ENCODE measurements at regions not wholly inside any gene's neighbourhood (a gene's known extent, or its start where the extent isn't known, plus 50 kb on each side); places are given as distances from the start of the nearest gene placed in this dataset.

GRCh38 chr11:129286813-129287212 lies 88.8 kb upstream of the BARX2 start:
- Mint-ChIP-seq H3K36me3 (ENCODE audit: insufficient read depth) (no peaks in the 10 kb centered on the region), H3K27me3 (peaks cover 3% of the 10 kb centered on the region), H3K4me1 (ENCODE audit: low read depth) (peaks cover 69% of the 10 kb centered on the region), H3K4me3 (ENCODE audit: low read depth) (no peak overlapping the region), H3K27ac (peak overlapping the region; percentile 27), H3K9me3 (ENCODE audit: low read depth) (no peaks in the 10 kb centered on the region)
- DNase-seq (ENCODE audit: low spot score, unreplicated experiment) = no peak
- no peak for TF ChIP-seq CTCF (IDR thresholded peaks at IDR 0.05; ENCODE audit: unreplicated experiment)

GRCh38 chr11:129285402-129285786 lies 90.3 kb upstream of the BARX2 start:
- peaks cover 64% of the 10 kb centered on the region for H3K4me1 Mint-ChIP-seq (ENCODE audit: low read depth)
- no peak for TF ChIP-seq CTCF (IDR thresholded peaks at IDR 0.05; ENCODE audit: unreplicated experiment)
- no peaks in the 10 kb centered on the region for H3K36me3 Mint-ChIP-seq (ENCODE audit: insufficient read depth)
- no peaks in the 10 kb centered on the region for H3K9me3 Mint-ChIP-seq (ENCODE audit: low read depth)
- peak overlapping the region; percentile 15 for H3K27ac Mint-ChIP-seq
- no peaks in the 10 kb centered on the region for H3K27me3 Mint-ChIP-seq
- no peak overlapping the region for H3K4me3 Mint-ChIP-seq (ENCODE audit: low read depth)
- no peak for DNase-seq (ENCODE audit: low spot score, unreplicated experiment)

DNA sequence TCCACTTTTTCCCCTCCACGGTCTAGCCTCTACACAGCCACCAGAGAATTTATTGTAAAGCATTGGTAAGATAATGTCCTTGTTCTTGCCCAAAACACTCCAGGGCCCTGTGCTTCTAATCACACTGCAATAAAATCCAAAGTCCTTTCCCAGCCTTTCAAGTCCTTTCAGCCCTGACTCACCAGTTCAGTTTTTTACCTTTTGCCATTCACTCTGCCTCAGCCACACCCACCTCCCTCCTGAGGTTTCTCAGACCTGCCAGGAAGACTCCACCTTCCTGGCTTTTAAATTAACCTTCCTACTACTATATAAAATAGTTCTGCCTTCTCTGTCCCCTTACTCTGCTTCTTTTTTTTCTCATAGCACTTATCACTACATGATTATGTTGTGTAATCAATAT lies 91.0 kb upstream of the ARHGAP32 start:
- Mint-ChIP-seq H3K27me3 (peaks cover 3% of the 10 kb centered on the region), H3K9me3 (ENCODE audit: low read depth) (no peaks in the 10 kb centered on the region), H3K4me3 (ENCODE audit: low read depth) (no peak overlapping the region), H3K4me1 (ENCODE audit: low read depth) (peaks cover 55% of the 10 kb centered on the region), H3K36me3 (ENCODE audit: insufficient read depth) (no peaks in the 10 kb centered on the region), H3K27ac (peak overlapping the region; percentile 69)
- no peak for DNase-seq (ENCODE audit: low spot score, unreplicated experiment)
- no peak for TF ChIP-seq CTCF (IDR thresholded peaks at IDR 0.05; ENCODE audit: unreplicated experiment)

- no peaks in the 10 kb centered on the region for H3K36me3 Mint-ChIP-seq (ENCODE audit: insufficient read depth)
- TF ChIP-seq CTCF (IDR thresholded peaks at IDR 0.05; ENCODE audit: unreplicated experiment) = no peak
- H3K9me3 Mint-ChIP-seq (ENCODE audit: low read depth) = no peaks in the 10 kb centered on the region
- H3K27me3 Mint-ChIP-seq = peaks cover 3% of the 10 kb centered on the region
- no peak for DNase-seq (ENCODE audit: low spot score, unreplicated experiment)
- peaks cover 55% of the 10 kb centered on the region for H3K4me1 Mint-ChIP-seq (ENCODE audit: low read depth)
- peak overlapping the region; percentile 69 for H3K27ac Mint-ChIP-seq
- H3K4me3 Mint-ChIP-seq (ENCODE audit: low read depth) = no peak overlapping the region
Measured at GRCh38 chr11:129282634-129283033, 90.5 kb upstream of the ARHGAP32 start.

DNA sequence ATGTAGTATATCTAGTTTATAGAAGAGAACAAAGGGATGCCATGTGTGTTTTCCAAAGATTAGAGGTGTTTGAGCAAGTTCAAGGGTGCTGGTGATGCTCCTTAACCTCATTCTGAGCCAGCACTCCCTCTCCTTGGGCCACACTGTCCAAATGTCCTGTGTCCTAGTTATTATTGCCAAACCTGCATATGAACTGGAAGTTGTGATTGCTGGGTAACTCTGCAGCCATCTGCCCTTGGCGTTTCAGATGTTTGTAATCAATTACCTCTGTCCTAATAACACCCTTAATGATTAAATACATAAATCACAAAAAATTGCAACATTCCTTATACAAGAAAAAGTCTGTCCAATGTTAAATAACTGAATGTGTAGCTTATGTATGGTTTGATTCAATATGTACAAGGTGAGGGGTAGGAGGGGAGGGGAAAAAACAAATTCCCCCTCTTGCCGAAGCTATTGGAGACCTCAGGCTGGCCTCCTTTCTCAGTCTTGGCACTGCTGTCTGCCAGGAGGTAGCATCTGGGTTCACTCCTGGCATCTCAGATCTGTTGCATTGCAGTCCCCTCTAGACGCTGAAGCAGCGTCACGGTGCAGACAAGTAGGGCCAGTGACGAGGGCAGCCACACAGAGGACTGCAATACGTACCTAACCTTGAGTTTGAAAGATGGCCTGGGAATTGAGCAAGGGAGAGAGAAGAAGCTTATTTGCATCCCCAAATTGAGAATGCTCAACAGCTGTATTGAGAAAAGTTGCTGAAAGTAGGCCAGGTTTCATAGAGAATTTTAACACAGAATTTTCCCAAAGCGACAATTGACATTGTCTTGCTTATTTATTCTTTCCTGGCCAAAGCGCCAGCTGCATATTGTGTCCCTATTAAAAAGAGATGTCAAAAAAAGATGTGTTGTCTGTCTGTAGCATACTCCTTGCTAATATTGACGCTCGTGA lies 89.6 kb upstream of the ARHGAP32 start:
- DNase-seq (ENCODE audit: low spot score, unreplicated experiment) = no peak
- no peak for TF ChIP-seq CTCF (IDR thresholded peaks at IDR 0.05; ENCODE audit: unreplicated experiment)
- Mint-ChIP-seq H3K36me3 (ENCODE audit: insufficient read depth) (no peaks in the 10 kb centered on the region), H3K9me3 (ENCODE audit: low read depth) (no peaks in the 10 kb centered on the region), H3K4me3 (ENCODE audit: low read depth) (no peak overlapping the region), H3K27me3 (peaks cover 3% of the 10 kb centered on the region), H3K27ac (no peak overlapping the region), H3K4me1 (ENCODE audit: low read depth) (peaks cover 54% of the 10 kb centered on the region)

Measured in progenitor cell of endocrine pancreas (in vitro differentiated cells).